ENCODE measurements at regions not wholly inside any gene's neighbourhood (a gene's known extent, or its start where the extent isn't known, plus 50 kb on each side); places are given as distances from the start of the nearest gene placed in this dataset.
A peak's percentile ranks its signal among the peaks of the same experiment; 100 is the strongest.
"Not testable (repeated sequence)": the region's sequence is repeated elsewhere in the genome, so short reads cannot be mapped to it uniquely, and the experiment has no call there.

DNA sequence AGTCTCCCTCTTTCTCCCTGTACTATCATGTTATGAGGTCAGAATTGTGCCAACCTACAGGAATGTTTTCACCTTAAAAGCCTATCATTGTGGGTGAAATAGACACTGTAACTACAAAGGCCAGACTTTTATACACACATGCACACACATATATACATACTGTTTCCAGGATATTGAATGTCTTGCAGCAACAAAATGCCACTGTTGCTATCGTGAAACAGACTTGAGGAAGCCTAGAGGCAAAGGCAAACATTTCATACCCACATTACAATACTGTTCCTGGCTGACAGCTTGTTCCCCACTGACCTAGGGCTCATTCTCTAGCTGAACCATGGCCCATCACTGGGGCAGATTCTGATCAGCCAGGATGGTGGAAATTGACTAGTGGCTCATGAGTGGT is 125.1 kb upstream of the DUSP10 start:
- no peak for DNase-seq

DNA sequence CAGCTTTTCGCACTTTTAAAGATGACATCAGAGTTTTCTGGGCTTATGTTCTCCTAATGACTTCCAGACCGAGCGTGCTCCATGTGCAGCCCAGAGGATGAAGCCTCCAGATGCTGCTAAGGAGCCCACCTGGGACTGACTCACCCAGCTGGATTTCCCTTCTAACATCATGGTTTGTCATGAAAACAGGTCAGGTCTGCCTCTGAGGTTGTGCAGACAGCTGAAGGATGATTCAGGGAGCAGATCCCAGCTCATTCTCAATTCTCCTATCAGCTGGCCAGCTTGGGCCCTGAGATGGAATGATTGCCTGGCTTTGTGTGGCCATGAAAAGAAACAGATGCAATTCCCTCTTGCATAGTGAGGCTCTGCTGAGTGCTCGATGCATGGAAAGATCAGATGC is 123.9 kb upstream of the DUSP10 start:
- no peak for DNase-seq

GRCh38 chr1:221863635-221864034 is 121.7 kb upstream of the DUSP10 start:
- DNase-seq = no peak

GRCh38 chr1:221862971-221863370 is 121.1 kb upstream of the DUSP10 start:
- DNase-seq = no peak

DNA sequence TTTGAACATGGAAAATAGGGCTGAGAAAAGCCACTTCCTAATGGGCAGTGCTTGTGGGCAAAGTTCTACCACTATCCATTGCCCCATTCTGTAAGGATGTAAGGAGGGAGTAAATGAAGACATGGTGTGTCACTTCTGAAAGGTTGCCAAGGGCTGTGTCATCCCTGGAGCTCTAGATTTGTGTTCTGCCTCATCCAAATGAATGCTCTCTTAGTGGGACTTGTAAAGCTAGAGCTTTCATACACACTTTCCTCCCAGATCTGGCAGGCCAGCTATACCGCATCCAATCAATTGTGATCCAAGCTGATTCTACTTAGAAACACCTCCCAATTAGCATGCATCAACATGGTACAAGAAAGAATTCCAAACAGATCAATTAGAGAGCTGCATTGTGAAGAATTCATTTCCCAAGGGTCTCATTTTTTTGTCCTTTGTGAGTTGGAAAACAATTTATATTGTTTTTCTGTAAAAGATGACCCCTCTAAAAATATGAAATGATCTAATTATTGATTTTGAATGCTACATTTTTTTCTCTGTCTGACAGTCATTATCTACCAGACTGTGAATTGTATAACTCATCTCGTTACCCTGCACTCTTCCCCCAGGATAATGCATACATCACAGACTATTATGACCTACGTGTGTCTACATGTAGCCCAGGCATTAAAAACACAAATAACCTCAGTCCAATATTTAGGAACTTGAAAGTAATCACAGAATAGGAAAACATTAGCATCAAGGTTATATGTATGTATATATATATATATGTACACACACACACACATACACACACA is 117.1 kb upstream of the DUSP10 start:
- DNase-seq = no peak

GRCh38 chr1:221857094-221857444 is 115.2 kb upstream of the DUSP10 start:
- not testable (repeated sequence) for DNase-seq

DNA sequence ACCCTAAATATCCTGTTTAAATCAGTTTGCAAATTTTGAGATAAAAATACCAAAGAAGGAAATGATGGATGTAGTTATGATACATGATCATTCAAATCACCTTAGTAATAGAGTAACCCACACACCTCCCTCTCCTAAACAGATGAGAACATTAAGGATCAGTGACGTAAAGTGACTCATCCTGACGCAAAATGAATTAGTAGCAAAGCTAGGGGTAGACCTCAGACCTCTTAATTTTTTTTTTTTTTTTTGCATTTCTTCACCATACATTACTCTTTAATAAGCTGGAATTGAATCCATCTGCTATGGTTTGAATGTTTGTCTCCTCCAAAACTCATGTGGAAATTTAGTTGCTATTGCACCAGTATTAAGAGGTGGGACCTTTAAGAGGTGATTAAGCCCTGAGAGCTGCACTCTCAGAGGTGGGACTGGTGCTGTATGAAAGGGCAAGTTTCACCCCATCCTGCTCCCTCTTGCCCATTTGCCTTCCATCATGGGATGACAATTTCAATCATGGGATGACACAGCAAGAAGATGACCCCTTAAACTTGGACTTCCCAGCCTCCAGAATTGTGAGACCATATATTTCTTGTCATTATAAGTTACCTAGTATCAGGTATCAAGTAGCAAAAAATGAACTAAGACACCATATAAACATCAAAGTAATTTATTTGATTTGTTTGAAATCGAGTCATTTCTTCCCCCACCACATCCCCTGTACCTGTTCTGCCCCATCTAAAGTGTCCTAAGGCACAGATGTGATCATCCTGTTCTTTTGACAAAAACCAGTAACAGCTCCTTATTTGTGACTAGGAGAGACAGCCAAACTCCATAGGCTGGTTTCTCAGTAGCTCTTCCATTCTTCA is 114.6 kb upstream of the DUSP10 start:
- no peak for DNase-seq

GRCh38 chr1:221855156-221855555 is 113.3 kb upstream of the DUSP10 start:
- no peak for DNase-seq

GRCh38 chr1:221851336-221851735 is 109.4 kb upstream of the DUSP10 start:
- no peak for DNase-seq

- no peak for DNase-seq
Measured at GRCh38 chr1:221850470-221851187, 108.7 kb upstream of the DUSP10 start.

- DNase-seq = no peak
Measured at GRCh38 chr1:221849897-221850296, 108.0 kb upstream of the DUSP10 start.

DNA sequence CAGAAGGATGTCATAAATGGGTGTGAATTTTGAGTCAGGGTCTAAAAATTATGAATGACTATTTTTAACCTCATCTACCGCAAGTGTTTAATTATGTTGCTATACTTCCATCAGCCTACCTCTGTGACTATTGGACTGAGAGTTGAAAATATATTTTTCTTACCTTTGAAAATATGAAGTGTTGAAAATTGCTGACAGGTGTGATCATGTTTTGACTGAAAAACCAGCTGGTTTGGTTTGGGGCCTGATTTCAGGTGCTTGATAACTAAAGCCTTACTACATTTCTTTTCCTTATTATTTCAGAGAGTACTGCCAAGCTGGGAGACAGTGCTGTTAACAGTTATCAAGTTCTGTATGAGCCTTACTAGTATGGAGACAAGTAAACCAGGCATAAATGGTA is 107.2 kb upstream of the DUSP10 start:
- DNase-seq = no peak

- no peak for DNase-seq
Measured at GRCh38 chr1:221847676-221848075, 105.8 kb upstream of the DUSP10 start.

GRCh38 chr1:221845650-221846371 is 103.9 kb upstream of the DUSP10 start:
- DNase-seq = peak; percentile 17

DNA sequence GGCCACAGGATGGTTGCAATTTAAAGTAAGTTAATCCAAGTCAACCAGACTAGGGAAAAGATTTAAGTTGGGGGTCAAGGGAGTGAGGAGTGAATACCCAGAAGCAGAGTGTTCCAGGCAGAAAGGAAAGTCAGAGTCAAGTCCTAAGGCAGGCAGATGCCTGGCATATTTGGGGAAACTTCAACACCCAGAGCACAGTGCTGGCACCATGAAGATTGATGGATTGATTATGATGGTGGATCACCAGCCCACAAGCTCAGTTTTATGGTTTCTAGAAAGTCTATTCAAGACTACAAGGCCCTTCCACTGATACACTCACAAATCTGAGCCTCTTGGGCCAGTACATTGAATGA is 100.1 kb upstream of the DUSP10 start:
- no peak for DNase-seq

- no peak for DNase-seq
Measured at GRCh38 chr1:221841251-221841982, 99.5 kb upstream of the DUSP10 start.

- no peak for DNase-seq
Measured at GRCh38 chr1:221840511-221841243, 98.8 kb upstream of the DUSP10 start.

- no peak for DNase-seq
Measured at GRCh38 chr1:221839782-221840395, 98.0 kb upstream of the DUSP10 start.

GRCh38 chr1:221839321-221839720 is 97.4 kb upstream of the DUSP10 start:
- DNase-seq = no peak

DNA sequence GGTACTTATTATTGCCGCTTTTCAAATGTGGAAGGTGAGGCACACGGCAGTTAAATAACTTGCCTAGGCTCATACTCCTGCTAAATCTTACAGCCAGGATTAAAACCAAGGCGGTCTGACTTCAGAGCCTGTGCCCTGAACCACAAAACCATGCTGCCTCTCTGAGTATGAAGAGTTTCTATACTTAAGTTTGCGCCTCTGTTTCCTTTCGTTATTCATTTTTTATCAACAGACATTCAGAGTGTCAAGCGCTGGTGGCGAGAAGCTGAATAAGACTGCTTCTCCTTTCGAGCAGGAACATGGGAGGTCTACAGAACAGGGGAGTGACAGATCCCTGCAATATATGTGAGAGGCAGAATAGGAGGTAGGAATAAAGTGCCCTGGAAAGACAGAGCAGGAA is 96.0 kb upstream of the DUSP10 start:
- DNase-seq = no peak
